Choroid plexus epithelial cell (primary cell): ENCODE measurements at regions not wholly inside any gene's neighbourhood (a gene's known extent, or its start where the extent isn't known, plus 50 kb on each side); places are given as distances from the start of the nearest gene placed in this dataset.

Source experiments
- DNase-seq: peaks from one replicate; pipeline ENCODE4 v3.0.0-alpha.2; 2010; ENCODE audit warnings: low read depth
- H3K4me3 ChIP-seq: 2 replicates; pipeline ENCODE4 v1.5.1; 2011; ENCODE audit warnings: low read depth, mild to moderate bottlenecking, control low read depth, low read length, moderate library complexity
- TF ChIP-seq, protein P1 (sequence below): conservative IDR thresholded peaks from 2 replicates; pipeline ENCODE4 v1.5.1; 2011; ENCODE audit warnings: low read depth, mild to moderate bottlenecking, control low read depth, inconsistent platforms, low read length, moderate library complexity

DNA sequence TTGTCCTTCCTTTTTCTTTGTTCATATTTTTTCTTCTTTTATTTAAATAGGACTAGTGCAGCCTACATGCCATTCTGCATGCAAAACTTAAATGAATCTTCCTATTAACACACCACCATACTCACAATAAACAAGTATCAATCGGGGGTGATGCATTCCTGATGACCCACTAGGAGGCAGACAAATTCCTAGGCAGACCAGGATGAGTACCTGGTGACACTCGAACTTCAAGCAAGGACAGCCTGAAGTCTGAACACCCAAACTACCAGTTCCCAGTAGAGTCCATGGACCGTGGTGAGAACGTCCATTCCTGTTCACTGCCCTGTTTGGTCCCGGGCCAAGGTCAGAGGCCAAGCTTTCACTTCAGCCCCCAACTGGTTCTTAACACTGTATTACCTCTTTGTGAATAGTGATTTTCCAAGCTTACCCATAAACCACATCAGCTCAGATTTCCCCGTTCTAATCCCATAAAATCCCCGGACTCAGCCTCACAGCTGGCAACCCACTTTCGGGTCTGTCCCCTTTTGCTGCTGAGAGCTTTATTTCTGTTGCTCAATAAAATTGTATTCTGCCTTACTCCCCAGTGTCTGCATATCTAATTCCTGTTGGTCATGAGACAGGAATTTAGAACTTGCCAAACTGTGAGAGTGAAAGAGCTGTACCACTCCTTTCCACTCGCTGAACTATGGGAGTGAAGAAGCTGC is 1286.6 kb downstream of the FSTL5 start:
- TF ChIP-seq, protein P1, sequence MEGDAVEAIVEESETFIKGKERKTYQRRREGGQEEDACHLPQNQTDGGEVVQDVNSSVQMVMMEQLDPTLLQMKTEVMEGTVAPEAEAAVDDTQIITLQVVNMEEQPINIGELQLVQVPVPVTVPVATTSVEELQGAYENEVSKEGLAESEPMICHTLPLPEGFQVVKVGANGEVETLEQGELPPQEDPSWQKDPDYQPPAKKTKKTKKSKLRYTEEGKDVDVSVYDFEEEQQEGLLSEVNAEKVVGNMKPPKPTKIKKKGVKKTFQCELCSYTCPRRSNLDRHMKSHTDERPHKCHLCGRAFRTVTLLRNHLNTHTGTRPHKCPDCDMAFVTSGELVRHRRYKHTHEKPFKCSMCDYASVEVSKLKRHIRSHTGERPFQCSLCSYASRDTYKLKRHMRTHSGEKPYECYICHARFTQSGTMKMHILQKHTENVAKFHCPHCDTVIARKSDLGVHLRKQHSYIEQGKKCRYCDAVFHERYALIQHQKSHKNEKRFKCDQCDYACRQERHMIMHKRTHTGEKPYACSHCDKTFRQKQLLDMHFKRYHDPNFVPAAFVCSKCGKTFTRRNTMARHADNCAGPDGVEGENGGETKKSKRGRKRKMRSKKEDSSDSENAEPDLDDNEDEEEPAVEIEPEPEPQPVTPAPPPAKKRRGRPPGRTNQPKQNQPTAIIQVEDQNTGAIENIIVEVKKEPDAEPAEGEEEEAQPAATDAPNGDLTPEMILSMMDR, result no peak
- DNase-seq, result peak; percentile 24
- H3K4me3 ChIP-seq, result no peak overlapping the region

DNA sequence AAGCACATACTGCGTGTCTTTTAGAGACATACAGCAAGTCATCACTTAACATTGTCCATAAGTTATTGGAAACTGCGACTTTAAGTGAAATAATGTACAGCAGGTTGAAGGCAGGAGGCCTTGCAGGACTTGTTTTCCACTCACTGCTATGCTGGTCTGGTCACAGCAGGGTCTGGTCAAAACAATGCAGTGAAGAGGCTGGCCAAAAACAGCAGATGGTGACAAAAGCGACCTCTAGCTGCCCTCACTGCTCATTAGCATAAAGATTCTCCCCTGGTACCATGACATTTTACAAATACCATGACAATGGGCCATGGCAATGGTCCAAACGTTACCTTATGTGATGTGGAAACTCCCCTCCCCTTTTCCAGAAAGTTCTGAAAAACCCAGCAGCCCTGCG is 1283.6 kb downstream of the FSTL5 start:
- H3K4me3 ChIP-seq, result no peak overlapping the region
- TF ChIP-seq, protein P1, result no peak
- DNase-seq, result no peak

DNA sequence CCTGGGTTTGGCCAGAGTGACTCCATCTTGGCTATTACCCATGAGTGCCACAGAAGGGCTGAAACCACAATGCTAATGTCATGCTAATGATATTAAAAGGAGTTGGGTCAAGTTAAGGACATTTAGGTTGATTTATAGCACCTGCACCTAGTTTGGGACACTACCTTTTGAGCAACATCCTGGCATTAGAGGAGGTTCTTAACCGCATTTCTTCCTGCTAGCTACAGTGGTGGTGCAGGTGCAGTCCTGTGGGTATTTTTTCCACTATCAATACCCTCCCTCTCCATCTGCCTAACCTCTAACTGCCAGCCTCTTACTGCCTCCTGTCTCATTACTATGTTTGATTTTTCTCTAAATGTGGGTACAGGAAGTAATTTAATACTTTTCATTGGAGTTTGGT is 1276.1 kb downstream of the FSTL5 start:
- TF ChIP-seq, protein P1, result no peak
- no peak overlapping the region for H3K4me3 ChIP-seq
- no peak for DNase-seq

DNA sequence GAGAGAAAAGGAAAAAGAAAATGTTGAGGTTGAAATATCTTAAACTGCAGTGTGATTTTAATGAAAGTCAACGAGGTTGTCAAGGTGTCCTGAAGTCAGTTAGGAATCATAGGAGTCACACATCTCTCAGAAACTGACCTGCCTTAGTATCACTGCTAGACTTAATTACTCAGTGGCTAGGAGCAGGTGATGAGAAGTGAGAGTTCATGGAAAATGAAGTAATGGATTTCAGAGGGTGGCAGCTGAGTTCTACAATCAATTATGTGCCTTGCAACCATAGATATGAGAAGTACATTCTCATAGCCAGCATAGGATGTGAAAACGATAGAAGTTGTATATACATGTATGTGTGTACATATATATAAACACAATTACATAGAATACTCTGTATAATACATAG is 1269.7 kb downstream of the FSTL5 start:
- TF ChIP-seq, protein P1, result no peak
- DNase-seq, result no peak
- H3K4me3 ChIP-seq, result no peak overlapping the region

DNA sequence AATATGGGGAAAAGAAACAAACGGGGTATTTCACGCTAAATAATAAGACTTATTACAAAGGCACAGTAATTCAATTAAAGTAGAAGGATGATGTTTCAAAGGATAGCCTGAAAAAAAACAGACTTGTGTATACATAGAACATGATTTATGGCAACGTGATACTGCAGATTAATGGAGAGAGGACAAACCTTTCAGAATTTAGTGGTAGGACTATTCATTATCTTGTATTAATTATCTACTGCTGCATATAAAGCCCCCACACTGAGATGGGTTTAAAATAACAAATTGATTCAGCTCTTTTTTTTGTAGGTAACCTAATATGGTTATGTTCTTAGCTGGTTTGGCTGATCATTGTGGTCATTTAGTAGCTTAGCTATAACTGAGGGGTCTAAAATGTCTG is 1269.0 kb downstream of the FSTL5 start:
- DNase-seq, result no peak
- no peak overlapping the region for H3K4me3 ChIP-seq
- TF ChIP-seq, protein P1, result no peak

DNA sequence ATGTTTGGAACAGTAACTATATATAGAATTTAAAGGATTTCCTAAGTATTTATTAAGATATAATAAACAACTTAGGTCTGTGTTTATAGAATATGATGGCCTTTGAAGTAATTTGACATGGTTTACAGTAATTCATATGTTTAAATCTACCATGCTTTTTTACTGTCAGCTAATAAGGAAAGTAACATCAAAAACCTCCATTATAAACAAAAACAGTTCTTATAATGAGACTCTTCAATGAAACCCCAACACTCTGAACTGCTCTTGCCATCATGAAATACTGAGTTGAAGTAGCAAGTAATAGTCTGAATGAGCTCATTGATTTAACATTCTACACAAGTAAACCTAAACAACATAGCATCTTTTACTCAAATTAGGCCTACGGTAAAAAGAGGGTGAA is 1236.5 kb downstream of the FSTL5 start:
- TF ChIP-seq, protein P1, result no peak
- H3K4me3 ChIP-seq, result no peak overlapping the region
- DNase-seq, result no peak

DNA sequence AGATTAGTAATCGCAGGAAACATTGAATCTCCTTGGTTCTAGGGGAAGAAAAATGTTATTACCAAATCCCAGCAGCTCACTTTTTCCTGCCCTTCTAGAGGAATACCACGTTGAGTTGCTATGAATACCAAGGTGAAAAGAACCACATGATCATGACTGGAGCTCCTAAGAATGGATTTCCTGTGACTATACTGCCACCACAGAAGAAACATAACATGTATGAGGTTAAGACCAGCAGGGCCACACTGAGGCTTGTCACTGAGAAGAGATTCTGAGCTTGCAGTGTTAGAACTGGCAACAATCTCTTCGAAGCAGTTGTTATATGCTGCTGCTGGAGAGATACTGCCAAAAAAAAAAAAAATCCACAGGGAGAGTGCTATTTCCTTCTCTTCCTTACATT is 1235.3 kb downstream of the FSTL5 start:
- no peak for DNase-seq
- TF ChIP-seq, protein P1, result no peak
- no peak overlapping the region for H3K4me3 ChIP-seq
